ENCODE measurements at regions not wholly inside any gene's neighbourhood (a gene's known extent, or its start where the extent isn't known, plus 50 kb on each side); places are given as distances from the start of the nearest gene placed in this dataset.

DNA sequence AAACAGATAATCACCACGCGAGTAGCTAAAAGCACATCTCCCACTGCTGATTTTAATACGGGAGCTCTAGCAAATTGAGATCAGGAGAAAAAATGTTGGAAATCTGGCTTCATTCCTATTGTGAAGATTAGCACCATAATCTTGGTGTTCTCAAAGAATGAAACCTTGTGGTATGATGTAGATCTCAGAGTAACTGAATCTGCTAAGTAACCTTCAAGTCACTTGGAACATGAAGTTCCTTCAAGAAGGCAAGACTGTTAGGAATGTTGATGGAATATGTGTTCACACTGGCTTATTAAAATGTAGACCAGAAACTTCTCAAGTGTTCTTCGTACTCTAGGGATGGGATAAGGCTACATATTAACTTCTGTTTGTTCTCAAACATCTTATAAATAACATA, 117.4 kb upstream of the CHRM3 start:
- ATAC-seq (no peak), DNase-seq (ENCODE audit: low spot score) (no peak)

DNA sequence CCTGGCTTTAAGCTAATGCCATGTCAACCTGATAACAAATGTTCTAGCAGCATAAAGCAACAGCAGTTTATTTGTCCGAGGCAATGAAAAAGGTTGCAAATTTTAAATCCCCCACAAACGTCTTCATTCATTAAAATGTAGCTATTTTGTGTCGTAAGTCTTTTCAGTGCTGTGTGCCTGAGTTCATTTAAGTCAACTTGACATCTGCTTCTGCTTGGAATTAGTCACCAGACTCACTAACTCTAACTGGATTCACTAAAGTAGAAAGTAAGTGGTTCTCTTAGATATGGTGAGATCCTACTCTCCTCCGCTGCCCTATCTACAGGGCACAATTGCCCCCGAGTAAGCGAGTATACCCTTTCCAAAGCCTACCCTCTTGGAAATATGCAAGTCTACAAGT, 118.4 kb upstream of the CHRM3 start:
- DNase-seq (ENCODE audit: low spot score) = no peak

DNA sequence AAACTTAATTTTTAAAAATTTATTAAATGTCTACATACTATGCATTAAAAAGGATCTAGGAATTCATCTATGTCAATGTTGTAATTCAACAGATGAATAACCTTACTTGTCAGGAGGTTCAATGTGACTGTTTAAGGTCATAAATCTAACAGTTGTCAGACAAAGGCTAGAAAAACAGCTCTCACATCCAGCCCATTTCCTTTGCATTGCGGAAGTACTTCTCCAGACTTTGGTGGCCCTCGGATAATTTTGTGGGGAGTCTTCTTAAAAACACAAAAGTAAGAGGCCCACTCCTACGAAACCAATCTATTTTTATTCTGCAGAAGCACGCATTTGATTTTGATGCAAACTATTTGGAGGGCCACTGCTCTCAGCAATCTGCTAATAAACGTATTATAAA, 122.6 kb upstream of the CHRM3 start:
- ATAC-seq = no peak
- DNase-seq (ENCODE audit: low spot score) = no peak

More for the DNA sequence above, 118.4 kb upstream of the CHRM3 start:
- no peak for ATAC-seq

- DNase-seq (ENCODE audit: low spot score) (no peak), ATAC-seq (no peak)
Measured at GRCh38 chr1:239262538-239262937, 123.8 kb upstream of the CHRM3 start.

DNA sequence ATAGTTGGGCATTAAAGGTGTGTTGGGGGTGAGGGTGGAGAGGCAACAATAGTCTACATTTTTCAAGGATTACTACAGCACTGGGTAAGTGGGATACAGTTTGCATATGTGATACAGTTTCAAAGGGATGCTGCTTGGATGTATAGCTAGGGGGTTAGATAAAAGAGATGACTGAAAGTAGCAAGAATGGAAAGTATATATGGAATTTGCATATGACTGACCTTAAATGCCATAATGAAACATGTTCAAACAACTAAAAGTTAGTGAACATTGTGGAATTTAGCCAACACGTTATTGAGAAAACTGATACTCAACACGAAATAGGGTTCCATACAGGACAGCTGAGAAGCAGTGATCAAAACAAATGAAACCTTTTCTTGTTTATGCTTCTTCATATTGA, 124.8 kb upstream of the CHRM3 start:
- no peak for ATAC-seq
- DNase-seq (ENCODE audit: low spot score) = no peak

GRCh38 chr1:239260842-239261241, 125.5 kb upstream of the CHRM3 start:
- DNase-seq (ENCODE audit: low spot score) (no peak), ATAC-seq (no peak)

GRCh38 chr1:239255628-239256160, 130.7 kb upstream of the CHRM3 start:
- no peak for DNase-seq (ENCODE audit: low spot score)
- no peak for ATAC-seq

GRCh38 chr1:239254999-239255398, 131.4 kb upstream of the CHRM3 start:
- DNase-seq (ENCODE audit: low spot score) (no peak), ATAC-seq (no peak)

GRCh38 chr1:239253032-239253431, 133.3 kb upstream of the CHRM3 start:
- ATAC-seq = no peak

GRCh38 chr1:239250353-239251035, 135.9 kb upstream of the CHRM3 start:
- ATAC-seq = no peak
- no peak for DNase-seq (ENCODE audit: low spot score)

More at GRCh38 chr1:239253032-239253431, 133.3 kb upstream of the CHRM3 start:
- no peak for DNase-seq (ENCODE audit: low spot score)

DNA sequence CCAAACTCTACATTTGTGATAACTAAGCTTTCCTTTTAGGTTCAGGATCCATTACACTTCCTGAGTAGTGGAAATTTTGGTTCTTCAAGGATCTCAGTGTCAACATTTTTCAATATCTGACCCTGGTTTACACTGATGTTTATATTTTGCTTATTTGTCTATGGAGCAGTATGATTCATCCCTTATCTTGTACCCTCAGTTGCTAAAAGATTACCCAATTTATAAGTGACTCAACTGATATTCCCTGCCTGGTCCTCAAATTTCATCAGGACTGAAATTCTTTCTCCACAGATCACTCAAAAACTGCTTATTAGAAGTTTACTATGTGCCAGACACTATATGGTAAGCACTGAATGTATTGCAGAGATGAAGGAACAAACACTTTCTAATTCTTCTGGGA, 139.1 kb upstream of the CHRM3 start:
- DNase-seq (ENCODE audit: low spot score) (no peak), ATAC-seq (no peak)

- DNase-seq (ENCODE audit: low spot score) = no peak
- no peak for ATAC-seq
Measured at GRCh38 chr1:239244084-239244483, 142.3 kb upstream of the CHRM3 start.

DNA sequence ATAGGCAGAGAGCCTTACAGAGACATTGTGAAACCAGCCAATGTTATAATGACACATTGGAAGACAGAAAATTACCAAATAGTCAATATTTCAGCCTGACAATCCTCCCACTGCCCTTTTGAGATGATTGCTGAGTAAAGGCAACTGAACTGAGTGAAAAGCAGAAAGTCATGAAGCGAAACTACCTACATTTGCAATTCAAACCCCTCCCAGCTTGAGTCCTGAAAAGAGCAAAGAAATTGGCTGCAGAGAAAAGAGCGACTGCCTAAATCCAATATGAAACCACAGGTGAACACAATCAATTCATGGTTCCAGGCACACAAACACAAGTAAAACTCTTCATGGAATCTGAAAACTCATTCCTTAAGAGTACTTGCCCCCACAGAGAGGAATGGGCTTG, 143.4 kb upstream of the CHRM3 start:
- ATAC-seq (no peak), DNase-seq (ENCODE audit: low spot score) (no peak)

DNA sequence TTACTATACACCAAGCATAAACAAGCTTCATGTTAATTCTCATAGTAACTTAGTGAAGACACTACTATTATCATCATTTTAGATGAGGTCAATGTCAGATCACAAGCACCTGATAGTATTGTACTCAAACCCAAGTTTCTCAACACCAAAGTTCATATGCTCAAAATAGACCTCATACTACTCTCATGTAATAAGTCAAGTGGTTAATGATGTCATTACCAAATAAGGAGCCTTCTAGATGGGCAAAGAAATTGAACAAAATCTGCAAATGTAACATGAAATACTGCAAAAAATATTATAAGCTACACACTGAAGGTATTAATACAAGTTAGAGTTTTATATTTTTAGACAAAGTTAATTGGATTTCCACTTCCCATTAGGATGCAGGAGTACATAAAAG, 144.0 kb upstream of the CHRM3 start:
- no peak for DNase-seq (ENCODE audit: low spot score)
- no peak for ATAC-seq

- ATAC-seq = no peak
Measured at GRCh38 chr1:239240736-239241135, 145.6 kb upstream of the CHRM3 start.

GRCh38 chr1:239239529-239239928, 146.8 kb upstream of the CHRM3 start:
- DNase-seq (ENCODE audit: low spot score) = no peak
- no peak for ATAC-seq

More at GRCh38 chr1:239240736-239241135, 145.6 kb upstream of the CHRM3 start:
- DNase-seq (ENCODE audit: low spot score) = no peak

DNA sequence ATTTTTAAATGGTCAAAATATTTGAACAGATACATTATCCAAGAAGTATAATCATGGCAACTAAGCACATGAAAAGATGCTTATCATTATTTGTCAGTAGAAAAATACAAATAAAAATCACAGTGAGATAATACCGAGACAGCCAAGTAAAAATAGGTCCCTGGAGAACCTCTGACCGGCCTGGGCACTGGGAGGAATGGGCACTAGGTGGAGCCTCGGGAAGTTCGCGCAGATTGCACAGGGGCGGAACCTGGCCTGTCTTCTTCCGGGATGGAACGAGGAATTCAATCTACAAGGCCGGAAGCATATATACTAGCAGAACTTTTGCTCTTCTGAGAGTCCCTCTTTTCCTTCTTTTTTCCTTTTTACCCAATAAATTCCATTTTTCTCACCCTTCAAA, 148.5 kb upstream of the CHRM3 start:
- DNase-seq (ENCODE audit: low spot score) (no peak), ATAC-seq (no peak)

GRCh38 chr1:239233626-239234025, 152.7 kb upstream of the CHRM3 start:
- peak; percentile 72 for ATAC-seq
- DNase-seq (ENCODE audit: low spot score) = no peak

DNA sequence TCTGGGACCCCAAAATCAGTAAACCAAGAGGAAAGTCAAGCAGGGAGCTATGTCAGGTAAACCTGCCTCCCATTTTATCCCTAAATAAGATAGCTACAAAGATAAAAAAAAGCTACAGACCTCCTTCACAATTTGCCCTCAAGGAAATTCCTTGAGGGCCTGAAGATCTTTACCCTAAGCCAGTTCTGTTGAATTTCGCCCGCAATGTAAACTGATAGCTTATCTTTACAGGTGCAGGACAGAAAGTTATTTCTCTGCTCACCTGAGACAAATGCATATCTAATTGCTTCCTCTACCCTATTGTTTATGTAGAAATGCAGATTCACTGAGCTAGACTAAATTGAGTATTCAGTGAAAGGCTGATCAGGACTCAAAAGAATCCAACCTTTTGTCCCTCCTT, 153.4 kb upstream of the CHRM3 start:
- ATAC-seq = no peak
- DNase-seq (ENCODE audit: low spot score) = no peak

DNA sequence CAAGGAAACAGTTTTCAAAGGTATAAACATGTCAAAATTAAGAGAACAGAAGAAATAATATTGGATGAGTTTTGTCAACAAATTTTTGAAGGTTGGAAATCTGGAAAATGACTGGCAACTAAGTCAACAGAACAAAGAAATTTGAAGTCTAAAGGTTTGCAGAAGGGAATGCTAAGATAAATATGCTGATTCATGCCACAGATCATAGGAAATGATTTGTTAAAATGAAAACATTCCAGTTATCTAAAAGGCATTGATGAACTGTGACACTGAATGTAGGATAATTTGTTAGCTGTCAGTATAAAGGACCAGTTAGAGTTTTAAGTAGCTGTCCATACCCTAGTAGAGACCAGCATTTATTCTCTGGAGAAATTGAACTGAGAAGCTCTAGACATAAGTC, 157.9 kb upstream of the CHRM3 start:
- no peak for ATAC-seq
- DNase-seq (ENCODE audit: low spot score) = no peak

- no peak for ATAC-seq
- DNase-seq (ENCODE audit: low spot score) = no peak
Measured at GRCh38 chr1:239225396-239225795, 161.0 kb upstream of the CHRM3 start.

- ATAC-seq = no peak
- no peak for DNase-seq (ENCODE audit: low spot score)
Measured at GRCh38 chr1:239224100-239224499, 162.3 kb upstream of the CHRM3 start.

DNA sequence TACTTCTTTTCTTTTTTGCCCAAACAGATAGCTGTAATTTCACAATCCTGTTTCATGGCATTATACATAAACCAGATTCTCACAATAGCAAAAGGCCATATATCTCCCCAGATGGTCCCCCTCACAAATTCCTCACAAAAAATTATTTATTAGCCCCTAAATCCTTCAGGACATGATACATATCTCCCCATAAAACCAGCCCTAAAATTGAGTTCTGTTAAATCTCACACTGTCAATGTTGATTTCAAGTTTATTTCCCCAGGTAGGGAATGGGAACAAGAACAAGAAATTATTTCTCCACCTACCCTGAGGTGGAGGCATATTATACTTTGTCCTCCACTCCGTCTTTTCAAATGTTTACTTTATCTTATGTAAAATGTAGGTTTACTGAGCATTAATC, 163.4 kb upstream of the CHRM3 start:
- no peak for ATAC-seq

More for the DNA sequence above, 163.4 kb upstream of the CHRM3 start:
- DNase-seq (ENCODE audit: low spot score) = no peak

All from left lobe of liver (tissue), 2 donors.